GM12878 (cell line): ENCODE measurements at regions not wholly inside any gene's neighbourhood (a gene's known extent, or its start where the extent isn't known, plus 50 kb on each side); places are given as distances from the start of the nearest gene placed in this dataset.

Source experiments
- ATAC-seq: fragments of 200-7000 bp; cut with Tn5 transposase; 3 replicates; pipeline ENCODE4 v1.9.1; 2020; ENCODE audit warnings: mild to moderate bottlenecking, moderate library complexity
- BruUV-seq: library from RNA; stranded (reverse); fragments of 400-500 nt; replicated peaks from 2 replicates; lab custom pipeline; 2021; lab: Mats Ljungman, UMichigan
- CTCF ChIA-PET: fragments of 300-600 bp; sonication (Branson Sonifier 250); formaldehyde crosslinking; extraction: SDS; loops from one replicate; lab custom pipeline; 2021; ENCODE audit warnings: inconsistent platforms; lab: Yijun Ruan, JAX
- POLR2A ChIA-PET: fragments of 350-600 bp; formaldehyde crosslinking; extraction: SDS; loops from one replicate; lab custom pipeline; 2021; ENCODE audit warnings: inconsistent platforms; lab: Charles Lee
- RAD21 ChIA-PET: fragments of 300-600 bp; sonication (Branson Sonifier 250); formaldehyde crosslinking; loops from one replicate; lab custom pipeline; 2023; ENCODE audit warnings: antibody characterized with exemption; ENCODE audit not compliant: unreplicated experiment; lab: Charles Lee
- SMC1A ChIA-PET: fragments of 300-600 bp; sonication (Branson Sonifier 250); formaldehyde crosslinking; loops from one replicate; lab custom pipeline; 2023; ENCODE audit not compliant: unreplicated experiment, uncharacterized antibody; lab: Charles Lee
- DNase-seq: peaks from one replicate; pipeline ENCODE4 v3.0.0-alpha.2; 2011; ENCODE audit warnings: low read depth, low spot score
- FAIRE-seq: peaks from 3 replicates; lab custom pipeline; 2011; peaks lifted over from hg19 to GRCh38; lab: Jason Lieb, UNC
- H2AFZ ChIP-seq: 2 replicates; pipeline ENCODE4 v1.6.0; 2011; ENCODE audit warnings: low read depth, low read length, control low read depth; ENCODE audit not compliant: control insufficient read depth
- H3K27ac ChIP-seq: 2 replicates; pipeline ENCODE4 v1.5.1; 2011; ENCODE audit warnings: control low read depth; ENCODE audit not compliant: control insufficient read depth, insufficient read depth
- H3K27me3 ChIP-seq, 2 experiments: replicated peaks in 1 of 2; 2 replicates each; pipeline versions ENCODE4 v1.6.0 to v1.6.1; 2011; ENCODE audit warnings: low read length in 1 of 2; ENCODE audit not compliant: control insufficient read depth in 2 of 2, insufficient read depth in 2 of 2
- H3K36me3 ChIP-seq, 2 experiments: 2 replicates each; pipeline ENCODE4 v1.5.1; 2011; ENCODE audit warnings: low read length in 1 of 2; ENCODE audit not compliant: control insufficient read depth in 2 of 2, insufficient read depth in 2 of 2
- H3K4me1 ChIP-seq: 2 replicates; pipeline ENCODE4 v1.6.1; 2011; ENCODE audit warnings: mild to moderate bottlenecking, low read length, moderate library complexity, mixed read lengths; ENCODE audit not compliant: control insufficient read depth, insufficient read depth
- H3K4me2 ChIP-seq: 2 replicates; pipeline ENCODE4 v1.6.0; 2011; ENCODE audit warnings: control low read depth; ENCODE audit not compliant: control insufficient read depth, insufficient read depth
- H3K4me3 ChIP-seq: fragments of 200-600 bp; sonication (generic); 2 replicates; pipeline ENCODE4 v1.5.1; 2016
- H3K79me2 ChIP-seq: 2 replicates; pipeline ENCODE4 v1.6.0; 2011; ENCODE audit warnings: low read length; ENCODE audit not compliant: control insufficient read depth, insufficient read depth
- H3K9ac ChIP-seq: 2 replicates; pipeline ENCODE4 v1.8.0; 2011; ENCODE audit warnings: low read length, control low read depth, mixed read lengths; ENCODE audit not compliant: control insufficient read depth, insufficient read depth
- H3K9me3 ChIP-seq: replicated peaks from 3 replicates; pipeline ENCODE4 v1.5.1; 2011; ENCODE audit warnings: mild to moderate bottlenecking, low read length; ENCODE audit not compliant: control insufficient read depth, insufficient read depth
- H4K20me1 ChIP-seq: 2 replicates; pipeline ENCODE4 v1.6.0; 2011; ENCODE audit not compliant: control insufficient read depth, insufficient read depth
- CHD2 ChIP-seq: IDR thresholded peaks from 2 replicates; pipeline ENCODE4 v1.6.1; 2011; ENCODE audit warnings: low read depth, low read length, improper control_type of control experiment, borderline replicate concordance
- CHD4 ChIP-seq: fragments of 200-600 bp; sonication (generic); IDR thresholded peaks from 2 replicates; pipeline ENCODE4 v1.6.1; 2016; ENCODE audit warnings: mild to moderate bottlenecking
- CREM ChIP-seq: IDR thresholded peaks from 2 replicates; pipeline ENCODE4 v1.6.1; 2014; ENCODE audit warnings: antibody characterized with exemption, low read depth
- DPF2 ChIP-seq: fragments of 450-650 bp; IDR thresholded peaks from 2 replicates; pipeline ENCODE4 v1.6.1; 2017; ENCODE audit warnings: mild to moderate bottlenecking
- HCFC1 ChIP-seq: fragments of 150-350 bp; IDR thresholded peaks from 2 replicates; pipeline ENCODE4 v1.6.1; 2014; ENCODE audit warnings: low read length
- IKZF1 ChIP-seq: fragments of 450-650 bp; conservative IDR thresholded peaks from 2 replicates; pipeline ENCODE4 v1.6.1; 2017; ENCODE audit warnings: antibody characterized with exemption, mild to moderate bottlenecking
- MEF2B ChIP-seq: fragments of 450-650 bp; IDR thresholded peaks from 2 replicates; pipeline ENCODE4 v1.6.1; 2018; ENCODE audit warnings: mild to moderate bottlenecking, moderate library complexity; ENCODE audit not compliant: partially characterized antibody, poor library complexity, severe bottlenecking
- MYC ChIP-seq: IDR thresholded peaks from 2 replicates; pipeline ENCODE4 v1.6.1; 2011; ENCODE audit warnings: mild to moderate bottlenecking, low read length, moderate library complexity, inconsistent platforms; ENCODE audit not compliant: insufficient read depth, insufficient replicate concordance, insufficient read length, severe bottlenecking
- PAX8 ChIP-seq: fragments of 450-650 bp; IDR thresholded peaks from 2 replicates; pipeline ENCODE4 v1.6.1; 2017; ENCODE audit warnings: mild to moderate bottlenecking, moderate library complexity
- POLR2AphosphoS2 ChIP-seq: IDR thresholded peaks from 2 replicates; pipeline ENCODE4 v1.6.1; 2011; ENCODE audit warnings: low read depth, mild to moderate bottlenecking, low read length, improper control_type of control experiment, moderate library complexity
- POLR2AphosphoS5 ChIP-seq: IDR thresholded peaks from 2 replicates; pipeline ENCODE4 v1.6.1; 2011; ENCODE audit warnings: mild to moderate bottlenecking, low read length, inconsistent platforms
- RELA ChIP-seq: fragments of 450-650 bp; IDR thresholded peaks from 2 replicates; pipeline ENCODE4 v1.8.0; 2014; ENCODE audit warnings: borderline replicate concordance; ENCODE audit not compliant: partially characterized antibody
- TAF1 ChIP-seq: IDR thresholded peaks from 2 replicates; pipeline ENCODE4 v1.6.1; 2011; ENCODE audit warnings: mild to moderate bottlenecking, low read depth, low read length, borderline replicate concordance
- TCF12 ChIP-seq: IDR thresholded peaks from 2 replicates; pipeline ENCODE4 v1.6.1; 2011; ENCODE audit warnings: low read depth, mild to moderate bottlenecking, low read length
- WGBS: methylation state at CpG from one replicate; pipeline ENCODE4 v1.1.6; 2016; ENCODE audit warnings: low lambda C conversion rate; ENCODE audit not compliant: insufficient replicate concordance, insufficient coverage; ENCODE audit errors: missing lambda C conversion rate; 5-methylcytosine and 5-hydroxymethylcytosine counted together
- in situ Hi-C: fragments of 300-500 bp; cut with MboI; formaldehyde crosslinking; loops from 9 replicates; pipeline ENCODE4 v1.14.3; 2018; ENCODE audit warnings: mixed read lengths
- intact Hi-C: fragments of 100-400 bp; cut with micrococcal nuclease; formaldehyde crosslinking; loops from one replicate; pipeline ENCODE4 v1.14.2; 2022; ENCODE audit not compliant: unreplicated experiment
- TF ChIP-seq, protein P1 (sequence below): IDR thresholded peaks from 2 replicates; pipeline ENCODE4 v1.6.1; 2011; ENCODE audit warnings: low read depth, low read length, improper control_type of control experiment, borderline replicate concordance
- TF ChIP-seq, protein P2 (sequence below): fragments of 450-650 bp; IDR thresholded peaks from 2 replicates; pipeline ENCODE4 v1.6.1; 2016; ENCODE audit warnings: mild to moderate bottlenecking
- TF ChIP-seq, protein P3 (sequence below): fragments of 450-650 bp; formaldehyde crosslinking; IDR thresholded peaks from 2 replicates; pipeline ENCODE4 v1.4.0; 2022; ENCODE audit warnings: mild to moderate bottlenecking, moderate library complexity
- TF ChIP-seq, protein P4 (sequence below): IDR thresholded peaks from 2 replicates; pipeline ENCODE4 v1.6.1; 2012; ENCODE audit warnings: low read length, inconsistent platforms
- TF ChIP-seq, protein P5 (sequence below): fragments of 450-650 bp; IDR thresholded peaks from 2 replicates; pipeline ENCODE4 v1.6.1; 2016; ENCODE audit warnings: mild to moderate bottlenecking

DNA sequence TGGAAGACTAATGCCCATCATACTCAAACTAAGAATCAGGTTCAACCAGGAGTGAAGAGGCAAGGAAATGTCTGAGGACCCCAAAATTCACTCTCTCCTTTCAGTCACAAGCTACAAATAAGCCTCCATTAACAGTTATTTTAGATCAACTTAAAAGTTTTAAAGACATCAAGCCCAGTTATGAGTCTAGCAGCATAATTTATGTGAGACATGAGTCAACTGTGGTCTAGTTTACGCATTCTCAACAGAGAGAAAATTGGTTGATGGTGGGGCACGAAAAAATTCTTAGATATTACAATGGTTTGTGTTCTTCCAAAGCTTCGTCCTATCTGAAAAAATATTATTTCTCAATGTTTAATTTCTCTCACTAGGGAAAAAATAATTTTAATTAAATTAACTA lies 204.9 kb upstream of the NT5E start:
- ChIA-PET POLR2A (no interaction called here), CTCF (no interaction called here), RAD21 (no interaction called here), SMC1A (interaction anchor here (0.6 kb wide), 1 partner anchor 238 kb away, joined by 3 read pairs; no protein-coding TSS in a partner anchor)
- no TSS peak for BruUV-seq
- Histone ChIP-seq H3K9me3 (no peaks in the 10 kb centered on the region), H3K27me3 (no peaks in the 10 kb centered on the region), H3K36me3 (no peaks in the 10 kb centered on the region), H3K4me3 (no peak overlapping the region), H3K79me2 (no peaks in the 10 kb centered on the region), H3K9ac (no peak overlapping the region), H3K27ac (no peak overlapping the region), H2AFZ (no peak overlapping the region), H3K4me1 (no peaks in the 10 kb centered on the region), H4K20me1 (no peaks in the 10 kb centered on the region), H3K4me2 (no peak overlapping the region)
- ATAC-seq = no peak
- in situ Hi-C loops = no loop called here
- DNase-seq = no peak
- FAIRE-seq = no peak
- intact Hi-C loops = no loop called here
- WGBS = 1% methylated on average over 3 of the region's 3 CpGs
- TF ChIP-seq, protein P1, sequence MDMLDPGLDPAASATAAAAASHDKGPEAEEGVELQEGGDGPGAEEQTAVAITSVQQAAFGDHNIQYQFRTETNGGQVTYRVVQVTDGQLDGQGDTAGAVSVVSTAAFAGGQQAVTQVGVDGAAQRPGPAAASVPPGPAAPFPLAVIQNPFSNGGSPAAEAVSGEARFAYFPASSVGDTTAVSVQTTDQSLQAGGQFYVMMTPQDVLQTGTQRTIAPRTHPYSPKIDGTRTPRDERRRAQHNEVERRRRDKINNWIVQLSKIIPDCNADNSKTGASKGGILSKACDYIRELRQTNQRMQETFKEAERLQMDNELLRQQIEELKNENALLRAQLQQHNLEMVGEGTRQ = no peak
- TF ChIP-seq TCF12 = no peak
- TF ChIP-seq CHD2 = no peak
- no peak for TF ChIP-seq TAF1
- no peak for TF ChIP-seq RELA
- TF ChIP-seq, protein P2, sequence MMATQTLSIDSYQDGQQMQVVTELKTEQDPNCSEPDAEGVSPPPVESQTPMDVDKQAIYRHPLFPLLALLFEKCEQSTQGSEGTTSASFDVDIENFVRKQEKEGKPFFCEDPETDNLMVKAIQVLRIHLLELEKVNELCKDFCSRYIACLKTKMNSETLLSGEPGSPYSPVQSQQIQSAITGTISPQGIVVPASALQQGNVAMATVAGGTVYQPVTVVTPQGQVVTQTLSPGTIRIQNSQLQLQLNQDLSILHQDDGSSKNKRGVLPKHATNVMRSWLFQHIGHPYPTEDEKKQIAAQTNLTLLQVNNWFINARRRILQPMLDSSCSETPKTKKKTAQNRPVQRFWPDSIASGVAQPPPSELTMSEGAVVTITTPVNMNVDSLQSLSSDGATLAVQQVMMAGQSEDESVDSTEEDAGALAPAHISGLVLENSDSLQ = no peak
- no peak for TF ChIP-seq MEF2B
- TF ChIP-seq CHD4 = no peak
- TF ChIP-seq, protein P3, sequence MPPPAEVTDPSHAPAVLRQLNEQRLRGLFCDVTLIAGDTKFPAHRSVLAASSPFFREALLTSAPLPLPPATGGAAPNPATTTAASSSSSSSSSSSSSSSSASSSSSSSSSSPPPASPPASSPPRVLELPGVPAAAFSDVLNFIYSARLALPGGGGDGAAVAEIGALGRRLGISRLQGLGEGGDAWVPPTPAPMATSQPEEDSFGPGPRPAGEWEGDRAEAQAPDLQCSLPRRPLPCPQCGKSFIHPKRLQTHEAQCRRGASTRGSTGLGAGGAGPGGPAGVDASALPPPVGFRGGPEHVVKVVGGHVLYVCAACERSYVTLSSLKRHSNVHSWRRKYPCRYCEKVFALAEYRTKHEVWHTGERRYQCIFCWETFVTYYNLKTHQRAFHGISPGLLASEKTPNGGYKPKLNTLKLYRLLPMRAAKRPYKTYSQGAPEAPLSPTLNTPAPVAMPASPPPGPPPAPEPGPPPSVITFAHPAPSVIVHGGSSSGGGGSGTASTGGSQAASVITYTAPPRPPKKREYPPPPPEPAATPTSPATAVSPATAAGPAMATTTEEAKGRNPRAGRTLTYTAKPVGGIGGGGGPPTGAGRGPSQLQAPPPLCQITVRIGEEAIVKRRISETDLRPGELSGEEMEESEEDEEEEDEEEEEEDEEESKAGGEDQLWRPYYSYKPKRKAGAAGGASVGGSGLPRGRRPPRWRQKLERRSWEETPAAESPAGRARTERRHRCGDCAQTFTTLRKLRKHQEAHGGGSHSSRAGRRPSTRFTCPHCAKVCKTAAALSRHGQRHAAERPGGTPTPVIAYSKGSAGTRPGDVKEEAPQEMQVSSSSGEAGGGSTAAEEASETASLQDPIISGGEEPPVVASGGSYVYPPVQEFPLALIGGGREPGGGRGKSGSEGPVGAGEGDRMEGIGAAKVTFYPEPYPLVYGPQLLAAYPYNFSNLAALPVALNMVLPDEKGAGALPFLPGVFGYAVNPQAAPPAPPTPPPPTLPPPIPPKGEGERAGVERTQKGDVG (CRISPR knock-in tag) = no peak
- no peak for TF ChIP-seq POLR2AphosphoS5
- TF ChIP-seq, protein P4, sequence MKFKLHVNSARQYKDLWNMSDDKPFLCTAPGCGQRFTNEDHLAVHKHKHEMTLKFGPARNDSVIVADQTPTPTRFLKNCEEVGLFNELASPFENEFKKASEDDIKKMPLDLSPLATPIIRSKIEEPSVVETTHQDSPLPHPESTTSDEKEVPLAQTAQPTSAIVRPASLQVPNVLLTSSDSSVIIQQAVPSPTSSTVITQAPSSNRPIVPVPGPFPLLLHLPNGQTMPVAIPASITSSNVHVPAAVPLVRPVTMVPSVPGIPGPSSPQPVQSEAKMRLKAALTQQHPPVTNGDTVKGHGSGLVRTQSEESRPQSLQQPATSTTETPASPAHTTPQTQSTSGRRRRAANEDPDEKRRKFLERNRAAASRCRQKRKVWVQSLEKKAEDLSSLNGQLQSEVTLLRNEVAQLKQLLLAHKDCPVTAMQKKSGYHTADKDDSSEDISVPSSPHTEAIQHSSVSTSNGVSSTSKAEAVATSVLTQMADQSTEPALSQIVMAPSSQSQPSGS = no peak
- TF ChIP-seq CREM = no peak
- TF ChIP-seq, protein P5, sequence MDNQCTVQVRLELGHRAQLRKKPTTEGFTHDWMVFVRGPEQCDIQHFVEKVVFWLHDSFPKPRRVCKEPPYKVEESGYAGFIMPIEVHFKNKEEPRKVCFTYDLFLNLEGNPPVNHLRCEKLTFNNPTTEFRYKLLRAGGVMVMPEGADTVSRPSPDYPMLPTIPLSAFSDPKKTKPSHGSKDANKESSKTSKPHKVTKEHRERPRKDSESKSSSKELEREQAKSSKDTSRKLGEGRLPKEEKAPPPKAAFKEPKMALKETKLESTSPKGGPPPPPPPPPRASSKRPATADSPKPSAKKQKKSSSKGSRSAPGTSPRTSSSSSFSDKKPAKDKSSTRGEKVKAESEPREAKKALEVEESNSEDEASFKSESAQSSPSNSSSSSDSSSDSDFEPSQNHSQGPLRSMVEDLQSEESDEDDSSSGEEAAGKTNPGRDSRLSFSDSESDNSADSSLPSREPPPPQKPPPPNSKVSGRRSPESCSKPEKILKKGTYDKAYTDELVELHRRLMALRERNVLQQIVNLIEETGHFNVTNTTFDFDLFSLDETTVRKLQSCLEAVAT = no peak
- TF ChIP-seq HCFC1 = no peak
- no peak for TF ChIP-seq MYC
- TF ChIP-seq PAX8 = no peak
- no peak for TF ChIP-seq IKZF1
- TF ChIP-seq POLR2AphosphoS2 = no peak
- no peak for TF ChIP-seq DPF2
